ENCODE measurements at regions not wholly inside any gene's neighbourhood (a gene's known extent, or its start where the extent isn't known, plus 50 kb on each side); places are given as distances from the start of the nearest gene placed in this dataset.
"Not testable (repeated sequence)": the region's sequence is repeated elsewhere in the genome, so short reads cannot be mapped to it uniquely, and the experiment has no call there.

DNA sequence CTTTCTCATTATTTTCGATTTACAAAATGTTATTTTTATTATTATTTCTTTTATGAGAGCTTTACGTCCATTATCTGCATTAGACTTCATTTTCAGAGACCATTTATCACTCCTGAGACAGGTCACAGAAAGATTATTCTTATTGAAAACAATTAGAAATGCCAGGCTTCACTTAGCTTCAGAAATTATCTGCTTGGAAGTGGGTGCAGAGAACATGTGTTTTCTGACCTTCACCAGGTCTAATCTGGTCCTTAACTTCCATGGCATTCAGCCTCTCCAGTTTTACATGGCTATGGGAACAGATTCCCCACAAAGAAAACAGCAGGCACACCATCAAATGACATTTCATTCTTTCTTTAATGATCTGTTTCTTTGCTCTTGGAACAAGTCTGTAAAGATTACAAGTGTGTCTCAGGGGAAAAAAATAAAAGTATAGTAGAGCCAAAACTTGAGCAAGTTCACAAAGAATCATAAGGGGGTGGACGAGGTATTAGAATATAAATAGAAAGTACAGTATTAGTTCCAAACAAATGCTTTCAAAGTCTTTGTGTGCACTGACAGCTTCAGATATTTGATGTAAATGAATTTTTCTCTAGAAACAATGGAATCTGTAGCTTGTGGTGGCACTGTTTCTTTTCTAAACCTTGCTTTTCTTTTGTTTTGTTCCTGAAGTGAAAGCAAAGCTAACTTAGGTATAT, 294.2 kb upstream of the MEIS2 start:
- no peaks in the 10 kb centered on the region for H3K27me3 Mint-ChIP-seq
- no peaks in the 10 kb centered on the region for H3K9me3 ChIP-seq (ENCODE audit: low read length)
- H3K27ac Mint-ChIP-seq = no peak overlapping the region
- no peak overlapping the region for H3K4me3 Mint-ChIP-seq
- no peak for DNase-seq
- H3K9me3 Mint-ChIP-seq = peaks cover 8 to 27% (median 9%) of the 10 kb centered on the region in 5 donors
- H3K4me1 ChIP-seq (ENCODE audit: insufficient read depth, low read length) = no peaks in the 10 kb centered on the region
- no peaks in the 10 kb centered on the region for H3K36me3 Mint-ChIP-seq
- ChIA-PET POLR2A (no interaction called here), CTCF (no interaction called here)
- no peak overlapping the region for H3K27ac ChIP-seq (ENCODE audit: low read depth, low read length)
- H3K36me3 ChIP-seq (ENCODE audit: insufficient read depth, low read length) = no peaks in the 10 kb centered on the region
- H3K4me3 ChIP-seq (ENCODE audit: low read length) = no peak overlapping the region
- H3K27me3 ChIP-seq (ENCODE audit: insufficient read depth, low read length, poor library complexity, severe bottlenecking) = no peaks in the 10 kb centered on the region
- no peaks in the 10 kb centered on the region for H3K4me1 Mint-ChIP-seq

- H3K4me1 ChIP-seq (ENCODE audit: insufficient read depth, low read length) = no peaks in the 10 kb centered on the region
- H3K27ac ChIP-seq (ENCODE audit: low read depth, low read length) = no peak overlapping the region
- no peaks in the 10 kb centered on the region for H3K27me3 ChIP-seq (ENCODE audit: insufficient read depth, low read length, poor library complexity, severe bottlenecking)
- no peaks in the 10 kb centered on the region for H3K9me3 ChIP-seq (ENCODE audit: low read length)
- Mint-ChIP-seq H3K27me3 (no peaks in the 10 kb centered on the region), H3K27ac (no peak overlapping the region), H3K9me3 (peaks cover 6 to 23% (median 7%) of the 10 kb centered on the region in 5 donors), H3K4me3 (no peak overlapping the region), H3K36me3 (no peaks in the 10 kb centered on the region), H3K4me1 (no peaks in the 10 kb centered on the region)
- POLR2A ChIA-PET = no interaction called here
- no peak for DNase-seq
- no peaks in the 10 kb centered on the region for H3K36me3 ChIP-seq (ENCODE audit: insufficient read depth, low read length)
- no peak overlapping the region for H3K4me3 ChIP-seq (ENCODE audit: low read length)
- CTCF ChIA-PET = no interaction called here
These were observed 294.7 kb upstream of the MEIS2 start for GRCh38 chr15:37395100-37395468.

- Mint-ChIP-seq H3K27ac (no peak overlapping the region), H3K4me3 (no peak overlapping the region), H3K9me3 (peaks cover 2 to 10% (median 4%) of the 10 kb centered on the region in 5 donors), H3K4me1 (no peaks in the 10 kb centered on the region), H3K27me3 (no peaks in the 10 kb centered on the region), H3K36me3 (no peaks in the 10 kb centered on the region)
- no peaks in the 10 kb centered on the region for H3K9me3 ChIP-seq (ENCODE audit: low read length)
- no peak overlapping the region for H3K27ac ChIP-seq (ENCODE audit: low read depth, low read length)
- no peaks in the 10 kb centered on the region for H3K27me3 ChIP-seq (ENCODE audit: insufficient read depth, low read length, poor library complexity, severe bottlenecking)
- no peak for DNase-seq
- ChIA-PET POLR2A (no interaction called here), CTCF (no interaction called here)
- H3K4me3 ChIP-seq (ENCODE audit: low read length) = no peak overlapping the region
- H3K36me3 ChIP-seq (ENCODE audit: insufficient read depth, low read length) = no peaks in the 10 kb centered on the region
- no peaks in the 10 kb centered on the region for H3K4me1 ChIP-seq (ENCODE audit: insufficient read depth, low read length)
These were observed 297.1 kb upstream of the MEIS2 start for GRCh38 chr15:37397266-37398022.

DNA sequence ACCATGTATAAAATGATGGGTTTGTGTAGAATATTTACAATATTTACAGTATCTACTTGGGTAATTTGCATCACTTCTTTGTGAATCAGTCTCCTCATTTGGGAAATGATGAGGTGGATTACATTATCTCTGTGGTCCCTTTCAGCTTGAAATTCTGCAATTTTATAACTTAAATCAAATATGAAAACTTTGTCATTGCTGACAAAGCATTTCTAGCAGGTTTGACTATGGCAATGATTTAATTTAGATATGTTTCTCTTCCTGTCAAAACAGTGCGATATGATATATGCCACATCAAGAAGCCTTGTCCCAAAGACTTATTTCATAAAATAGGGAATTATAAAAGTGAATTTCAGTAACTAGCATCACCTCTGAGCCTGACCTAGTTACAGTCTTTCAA, 315.8 kb upstream of the MEIS2 start:
- no peak for DNase-seq
- no peaks in the 10 kb centered on the region for H3K4me1 ChIP-seq (ENCODE audit: insufficient read depth, low read length)
- H3K9me3 ChIP-seq (ENCODE audit: low read length) = no peaks in the 10 kb centered on the region
- no peaks in the 10 kb centered on the region for H3K27me3 Mint-ChIP-seq
- no peak overlapping the region for H3K27ac Mint-ChIP-seq
- POLR2A ChIA-PET = no interaction called here
- no peaks in the 10 kb centered on the region for H3K36me3 ChIP-seq (ENCODE audit: insufficient read depth, low read length)
- H3K27me3 ChIP-seq (ENCODE audit: insufficient read depth, low read length, poor library complexity, severe bottlenecking) = no peaks in the 10 kb centered on the region
- peaks cover 0 to 11% (median 4%) of the 10 kb centered on the region in 5 donors for H3K9me3 Mint-ChIP-seq
- H3K4me1 Mint-ChIP-seq = no peaks in the 10 kb centered on the region
- H3K27ac ChIP-seq (ENCODE audit: low read depth, low read length) = no peak overlapping the region
- H3K4me3 ChIP-seq (ENCODE audit: low read length) = no peak overlapping the region
- no peaks in the 10 kb centered on the region for H3K36me3 Mint-ChIP-seq
- CTCF ChIA-PET = no interaction called here
- no peak overlapping the region for H3K4me3 Mint-ChIP-seq

DNA sequence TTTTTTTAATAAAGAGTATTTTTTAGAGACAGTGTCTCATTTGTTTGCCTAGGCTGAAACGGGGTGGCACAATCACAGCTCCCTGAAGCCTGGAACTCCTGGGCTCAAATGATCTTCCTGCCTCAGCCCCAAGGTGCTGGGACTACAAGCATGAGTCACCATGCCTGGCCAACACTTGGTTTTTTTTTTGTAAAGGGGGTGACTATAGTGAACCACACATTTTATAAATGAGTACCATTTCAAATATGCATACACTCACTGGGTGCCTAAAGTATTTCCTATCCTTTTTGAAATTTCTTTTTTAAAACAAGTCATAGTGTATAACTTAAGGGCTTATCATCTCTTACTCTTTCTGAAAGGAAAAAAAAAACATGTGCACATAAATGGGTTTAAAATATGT, 325.2 kb upstream of the MEIS2 start:
- Mint-ChIP-seq H3K4me1 (no peaks in the 10 kb centered on the region), H3K4me3 (no peak overlapping the region), H3K9me3 (peaks cover 0 to 4% (median 0%) of the 10 kb centered on the region in 5 donors), H3K27me3 (no peaks in the 10 kb centered on the region), H3K36me3 (peaks cover 0 to 2% (median 0%) of the 10 kb centered on the region in 3 donors), H3K27ac (no peak overlapping the region)
- no peak for DNase-seq
- ChIA-PET CTCF (no interaction called here), POLR2A (no interaction called here)
- Histone ChIP-seq H3K4me1 (ENCODE audit: insufficient read depth, low read length) (no peaks in the 10 kb centered on the region), H3K36me3 (ENCODE audit: insufficient read depth, low read length) (no peaks in the 10 kb centered on the region), H3K4me3 (ENCODE audit: low read length) (no peak overlapping the region), H3K27ac (ENCODE audit: low read depth, low read length) (no peak overlapping the region), H3K9me3 (ENCODE audit: low read length) (no peaks in the 10 kb centered on the region), H3K27me3 (ENCODE audit: insufficient read depth, low read length, poor library complexity, severe bottlenecking) (no peaks in the 10 kb centered on the region)

DNA sequence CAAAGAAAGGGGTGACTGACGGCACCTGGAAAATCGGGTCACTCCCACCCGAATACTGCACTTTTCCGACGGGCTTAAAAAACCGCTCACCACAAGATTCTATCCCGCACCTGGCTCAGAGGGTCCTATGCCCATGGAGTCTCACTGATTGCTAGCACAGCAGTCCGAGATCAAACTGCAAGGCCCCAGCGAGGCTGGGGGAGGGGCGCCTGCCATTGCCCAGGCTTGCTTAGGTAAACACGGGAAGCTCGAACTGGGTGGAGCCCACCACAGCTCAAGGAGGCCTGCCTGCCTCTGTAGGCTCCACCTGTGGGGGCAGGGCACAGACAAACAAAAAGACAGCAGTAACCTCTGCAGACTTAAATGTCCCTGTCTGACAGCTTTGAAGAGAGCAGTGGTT, 327.0 kb upstream of the MEIS2 start:
- H3K4me3 Mint-ChIP-seq, CTCF ChIA-PET: not testable (repeated sequence)

DNA sequence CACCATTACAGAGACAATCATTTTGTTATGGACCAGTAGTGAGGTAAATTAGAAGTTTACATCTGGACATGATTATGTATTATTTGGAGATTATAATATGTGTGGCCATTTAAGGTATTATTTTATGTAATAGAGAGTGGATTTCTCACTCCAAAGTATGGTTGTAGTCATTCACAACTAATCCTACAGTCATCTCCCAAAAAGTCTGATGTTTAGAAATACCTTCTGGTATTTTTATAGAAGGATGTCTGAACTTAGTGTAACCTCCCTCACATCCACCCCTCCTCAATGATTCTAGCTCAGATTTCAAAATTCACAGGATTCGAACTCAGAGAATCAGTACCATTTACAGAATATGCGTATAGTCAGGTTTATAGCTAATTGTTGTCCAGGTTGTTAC, 346.6 kb upstream of the MEIS2 start:
- ChIA-PET POLR2A (no interaction called here), CTCF (no interaction called here)
- no peaks in the 10 kb centered on the region for H3K4me1 ChIP-seq (ENCODE audit: insufficient read depth, low read length)
- no peaks in the 10 kb centered on the region for H3K4me1 Mint-ChIP-seq
- no peak overlapping the region for H3K4me3 Mint-ChIP-seq
- peaks cover 0 to 6% (median 2%) of the 10 kb centered on the region in 5 donors for H3K9me3 Mint-ChIP-seq
- H3K9me3 ChIP-seq (ENCODE audit: low read length) = no peaks in the 10 kb centered on the region
- no peaks in the 10 kb centered on the region for H3K27me3 Mint-ChIP-seq
- H3K27ac Mint-ChIP-seq = no peak overlapping the region
- H3K4me3 ChIP-seq (ENCODE audit: low read length) = no peak overlapping the region
- no peaks in the 10 kb centered on the region for H3K36me3 Mint-ChIP-seq
- H3K27ac ChIP-seq (ENCODE audit: low read depth, low read length) = no peak overlapping the region
- DNase-seq = no peak
- H3K27me3 ChIP-seq (ENCODE audit: insufficient read depth, low read length, poor library complexity, severe bottlenecking) = no peaks in the 10 kb centered on the region
- H3K36me3 ChIP-seq (ENCODE audit: insufficient read depth, low read length) = no peaks in the 10 kb centered on the region

More for the DNA sequence above, 327.0 kb upstream of the MEIS2 start:
- H3K4me1 ChIP-seq (ENCODE audit: insufficient read depth, low read length); H3K36me3 Mint-ChIP-seq; H3K36me3 ChIP-seq (ENCODE audit: insufficient read depth, low read length); H3K27me3 Mint-ChIP-seq; H3K27ac ChIP-seq (ENCODE audit: low read depth, low read length); H3K4me1 Mint-ChIP-seq; H3K9me3 ChIP-seq (ENCODE audit: low read length); POLR2A ChIA-PET; H3K27ac Mint-ChIP-seq; DNase-seq; H3K4me3 ChIP-seq (ENCODE audit: low read length); H3K9me3 Mint-ChIP-seq; H3K27me3 ChIP-seq (ENCODE audit: insufficient read depth, low read length, poor library complexity, severe bottlenecking): not testable (repeated sequence)

DNA sequence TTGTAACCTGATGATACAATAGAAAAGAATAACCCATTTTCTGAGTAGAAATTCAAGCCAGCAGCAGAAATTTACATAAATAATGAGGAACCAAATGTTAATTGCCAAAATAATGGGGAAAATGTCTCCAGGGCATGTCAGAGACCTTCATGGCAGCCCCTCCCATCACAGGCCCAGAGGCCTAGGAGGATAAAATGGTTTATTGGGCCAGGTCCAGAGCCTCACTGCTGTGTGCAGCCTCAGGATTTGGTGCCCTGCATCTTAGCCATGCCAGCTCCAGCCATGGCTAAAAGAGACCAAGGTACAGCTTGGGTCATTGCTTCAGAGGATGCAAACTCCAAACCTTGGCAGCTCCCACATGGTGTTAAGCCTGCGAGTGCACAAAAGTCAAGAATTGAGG, 352.1 kb upstream of the MEIS2 start:
- H3K36me3 Mint-ChIP-seq = no peaks in the 10 kb centered on the region
- H3K27ac Mint-ChIP-seq = no peak overlapping the region
- Histone ChIP-seq H3K27ac (ENCODE audit: low read depth, low read length) (no peak overlapping the region), H3K4me1 (ENCODE audit: insufficient read depth, low read length) (no peaks in the 10 kb centered on the region), H3K27me3 (ENCODE audit: insufficient read depth, low read length, poor library complexity, severe bottlenecking) (no peaks in the 10 kb centered on the region), H3K9me3 (ENCODE audit: low read length) (no peaks in the 10 kb centered on the region), H3K4me3 (ENCODE audit: low read length) (no peak overlapping the region), H3K36me3 (ENCODE audit: insufficient read depth, low read length) (no peaks in the 10 kb centered on the region)
- POLR2A ChIA-PET = no interaction called here
- H3K27me3 Mint-ChIP-seq = no peaks in the 10 kb centered on the region
- peaks cover 0 to 14% (median 4%) of the 10 kb centered on the region in 5 donors for H3K9me3 Mint-ChIP-seq
- CTCF ChIA-PET = no interaction called here
- no peaks in the 10 kb centered on the region for H3K4me1 Mint-ChIP-seq
- no peak for DNase-seq
- no peak overlapping the region for H3K4me3 Mint-ChIP-seq

Data from CD8-positive, alpha-beta memory T cell (primary cell).